Activated CD4-positive, alpha-beta T cell treated with anti-CD3 and anti-CD28 coated beads, Interleukin-2, amount 10 ng/mL, durations not matched to agents 7 days and 5 days (primary cell): ENCODE measurements at regions not wholly inside any gene's neighbourhood (a gene's known extent, or its start where the extent isn't known, plus 50 kb on each side); places are given as distances from the start of the nearest gene placed in this dataset.
"Not testable (repeated sequence)": the region's sequence is repeated elsewhere in the genome, so short reads cannot be mapped to it uniquely, and the experiment has no call there.

Experiments used
- CTCF ChIA-PET: fragments of 350-600 bp; sonication (Branson Sonifier 250); formaldehyde crosslinking; loops from one replicate; lab custom pipeline; 2021; ENCODE audit warnings: antibody characterized with exemption; lab: Charles Lee
- POLR2A ChIA-PET: fragments of 350-600 bp; sonication (Branson Sonifier 250); formaldehyde crosslinking; loops from one replicate; lab custom pipeline; 2021; ENCODE audit warnings: antibody characterized with exemption; lab: Charles Lee
- DNase-seq: peaks from one replicate; pipeline ENCODE4 v3.0.0-alpha.2; 2020
- H3K27ac Mint-ChIP-seq: one replicate; pipeline ENCODE4 v1.8.0; 2021; ENCODE audit warnings: mild to moderate bottlenecking, moderate library complexity, mixed read lengths
- H3K27me3 Mint-ChIP-seq: one replicate; pipeline ENCODE4 v1.8.0; 2021; ENCODE audit warnings: mixed read lengths
- H3K36me3 Mint-ChIP-seq: one replicate; pipeline ENCODE4 v1.8.0; 2021; ENCODE audit warnings: low read depth, mixed read lengths
- H3K4me1 Mint-ChIP-seq: one replicate; pipeline ENCODE4 v1.8.0; 2021; ENCODE audit warnings: mixed read lengths
- H3K4me3 Mint-ChIP-seq: one replicate; pipeline ENCODE4 v1.8.0; 2021; ENCODE audit warnings: mild to moderate bottlenecking, moderate library complexity, mixed read lengths
- H3K9me3 Mint-ChIP-seq: one replicate; pipeline ENCODE4 v1.8.0; 2021; ENCODE audit warnings: mixed read lengths

GRCh38 chrX:121150217-121150616 lies 102.8 kb downstream of the GLUD2 start:
- Mint-ChIP-seq H3K4me1 (no peaks in the 10 kb centered on the region), H3K9me3 (no peaks in the 10 kb centered on the region), H3K27me3 (no peaks in the 10 kb centered on the region), H3K36me3 (no peaks in the 10 kb centered on the region), H3K27ac (no peak overlapping the region), H3K4me3 (no peak overlapping the region)
- no peak for DNase-seq
- CTCF ChIA-PET: no interaction called here
- POLR2A ChIA-PET: interaction anchor here (0.5 kb wide), 1 partner anchor 87 kb away, joined by 5 read pairs; no protein-coding TSS in a partner anchor

DNA sequence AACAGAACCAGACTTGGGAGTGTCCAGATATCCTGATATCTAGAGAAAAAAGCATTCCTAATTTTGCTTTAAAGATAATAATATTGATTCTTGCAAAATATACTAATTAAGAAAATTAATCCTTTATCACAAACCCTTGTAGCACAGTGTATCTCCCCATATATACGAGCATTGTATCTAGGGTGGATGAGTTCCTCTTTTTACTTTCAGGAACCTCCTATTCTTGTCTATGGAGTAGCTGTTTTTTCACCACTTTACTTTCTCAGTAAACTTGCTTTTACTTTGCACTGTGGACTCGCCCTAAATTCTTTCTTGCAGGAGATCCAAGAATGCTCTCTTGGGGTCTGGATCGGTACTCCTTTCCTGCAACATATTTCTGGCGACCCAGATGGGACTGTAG lies 103.9 kb downstream of the GLUD2 start:
- H3K9me3 Mint-ChIP-seq: no peaks in the 10 kb centered on the region
- no peak overlapping the region for H3K4me3 Mint-ChIP-seq
- H3K36me3 Mint-ChIP-seq: no peaks in the 10 kb centered on the region
- ChIA-PET POLR2A (no interaction called here), CTCF (no interaction called here)
- no peaks in the 10 kb centered on the region for H3K27me3 Mint-ChIP-seq
- no peaks in the 10 kb centered on the region for H3K4me1 Mint-ChIP-seq
- no peak for DNase-seq
- H3K27ac Mint-ChIP-seq: no peak overlapping the region

GRCh38 chrX:121154858-121155404 lies 107.5 kb downstream of the GLUD2 start:
- H3K27ac Mint-ChIP-seq: no peak overlapping the region
- DNase-seq: no peak
- ChIA-PET POLR2A (no interaction called here), CTCF (no interaction called here)
- H3K9me3 Mint-ChIP-seq: peaks cover 2% of the 10 kb centered on the region
- no peaks in the 10 kb centered on the region for H3K4me1 Mint-ChIP-seq
- H3K36me3 Mint-ChIP-seq: no peaks in the 10 kb centered on the region
- H3K4me3 Mint-ChIP-seq: no peak overlapping the region
- H3K27me3 Mint-ChIP-seq: no peaks in the 10 kb centered on the region

DNA sequence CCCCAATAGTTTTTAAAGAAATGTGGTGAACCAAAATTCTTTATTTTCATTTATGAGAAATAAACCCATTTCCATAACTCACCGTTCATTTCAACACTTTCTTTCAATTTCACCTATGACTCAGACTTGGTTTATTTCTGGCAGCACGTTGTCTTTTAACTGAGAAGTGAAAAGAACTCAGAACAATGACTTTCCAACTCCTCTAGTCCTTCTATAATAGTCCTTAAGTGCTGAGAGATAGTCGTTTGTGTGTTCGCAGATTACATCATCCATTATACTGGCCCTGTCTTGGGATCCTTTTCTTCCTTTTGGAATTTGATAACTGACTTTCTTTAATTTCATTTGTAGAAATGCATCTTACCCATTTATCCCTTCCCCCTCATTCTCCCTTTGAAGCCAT lies 113.6 kb downstream of the GLUD2 start:
- H3K27me3 Mint-ChIP-seq: no peaks in the 10 kb centered on the region
- DNase-seq: no peak
- peaks cover 2% of the 10 kb centered on the region for H3K9me3 Mint-ChIP-seq
- H3K36me3 Mint-ChIP-seq: no peaks in the 10 kb centered on the region
- H3K27ac Mint-ChIP-seq: no peak overlapping the region
- H3K4me3 Mint-ChIP-seq: peak overlapping the region; percentile 14
- ChIA-PET CTCF (no interaction called here), POLR2A (no interaction called here)
- H3K4me1 Mint-ChIP-seq: peaks cover 16% of the 10 kb centered on the region

DNA sequence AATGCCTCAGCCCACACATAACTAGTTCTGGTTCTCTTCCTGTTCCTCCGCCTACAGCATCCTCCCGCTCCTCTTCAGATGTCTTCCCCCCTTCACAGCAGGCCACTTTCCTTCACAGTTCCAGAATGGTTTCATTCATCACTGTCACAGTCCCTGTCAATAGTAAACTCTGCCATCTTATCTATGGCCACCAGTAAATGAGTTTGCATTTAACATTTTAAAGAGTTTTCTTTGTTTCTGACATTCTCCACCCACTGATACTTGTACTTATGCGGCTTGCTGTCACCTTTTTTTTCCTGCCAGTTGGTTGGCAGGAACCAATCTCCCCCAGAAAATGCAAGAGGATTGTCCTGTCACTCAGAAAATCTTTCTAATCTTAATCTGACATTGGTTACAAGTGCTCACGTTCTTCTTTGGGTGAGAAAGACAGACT lies 114.1 kb downstream of the GLUD2 start:
- Mint-ChIP-seq H3K27ac (no peak overlapping the region), H3K4me1 (peaks cover 16% of the 10 kb centered on the region), H3K36me3 (no peaks in the 10 kb centered on the region), H3K27me3 (no peaks in the 10 kb centered on the region), H3K4me3 (no peak overlapping the region), H3K9me3 (peaks cover 2% of the 10 kb centered on the region)
- CTCF ChIA-PET: no interaction called here
- DNase-seq: no peak
- POLR2A ChIA-PET: no interaction called here

DNA sequence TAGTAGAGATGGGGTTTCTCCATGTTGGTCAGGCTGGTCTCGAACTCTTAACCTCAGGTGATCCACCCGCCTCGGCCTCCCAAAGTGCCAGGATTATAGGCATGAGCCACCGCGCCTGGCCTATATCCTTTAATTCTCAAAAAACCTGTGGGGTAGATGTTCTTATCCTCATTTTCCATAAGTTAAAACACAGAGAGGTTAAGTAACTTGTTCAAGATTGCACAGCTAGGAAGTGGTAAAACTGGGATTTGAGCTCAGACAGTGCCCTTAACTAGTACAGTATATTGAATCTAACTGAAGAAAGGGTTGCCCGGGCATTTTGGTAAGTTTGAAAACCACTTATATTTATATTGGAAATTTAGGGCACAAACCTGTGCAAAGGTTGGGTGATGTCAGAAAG lies 116.0 kb downstream of the GLUD2 start:
- no peaks in the 10 kb centered on the region for H3K36me3 Mint-ChIP-seq
- no peaks in the 10 kb centered on the region for H3K27me3 Mint-ChIP-seq
- H3K27ac Mint-ChIP-seq: no peak overlapping the region
- POLR2A ChIA-PET: no interaction called here
- H3K4me3 Mint-ChIP-seq: no peak overlapping the region
- CTCF ChIA-PET: no interaction called here
- no peaks in the 10 kb centered on the region for H3K9me3 Mint-ChIP-seq
- peaks cover 16% of the 10 kb centered on the region for H3K4me1 Mint-ChIP-seq
- DNase-seq: no peak

DNA sequence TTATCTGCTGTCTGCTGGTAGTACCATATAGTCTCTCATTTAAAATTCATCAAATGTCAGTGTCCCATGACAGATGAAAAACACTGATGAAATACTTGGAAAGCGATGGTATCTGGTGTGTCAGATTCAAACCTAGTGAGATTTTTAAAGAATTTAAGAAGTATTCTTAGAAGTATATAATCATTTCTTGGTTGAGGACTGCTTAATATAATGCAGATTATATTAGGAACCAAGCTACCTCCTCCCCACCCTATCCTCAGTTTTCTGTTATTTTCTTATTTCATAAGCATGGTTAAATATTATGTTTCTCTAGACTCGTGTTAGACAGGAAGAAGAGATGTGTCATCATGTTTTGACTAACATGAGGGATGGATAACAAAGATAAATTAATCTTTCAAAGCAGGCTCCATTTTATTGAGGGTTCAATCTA lies 118.5 kb downstream of the GLUD2 start:
- H3K4me1 Mint-ChIP-seq: peaks cover 10% of the 10 kb centered on the region
- no peak for DNase-seq
- H3K9me3 Mint-ChIP-seq: no peaks in the 10 kb centered on the region
- H3K4me3 Mint-ChIP-seq: no peak overlapping the region
- no peak overlapping the region for H3K27ac Mint-ChIP-seq
- POLR2A ChIA-PET: no interaction called here
- H3K27me3 Mint-ChIP-seq: no peaks in the 10 kb centered on the region
- CTCF ChIA-PET: interaction anchor here (0.7 to 1.5 kb wide), 3 partner anchors 9 to 18 kb away, joined by 3 to 5 read pairs (median 3); no protein-coding TSS in a partner anchor
- H3K36me3 Mint-ChIP-seq: no peaks in the 10 kb centered on the region

DNA sequence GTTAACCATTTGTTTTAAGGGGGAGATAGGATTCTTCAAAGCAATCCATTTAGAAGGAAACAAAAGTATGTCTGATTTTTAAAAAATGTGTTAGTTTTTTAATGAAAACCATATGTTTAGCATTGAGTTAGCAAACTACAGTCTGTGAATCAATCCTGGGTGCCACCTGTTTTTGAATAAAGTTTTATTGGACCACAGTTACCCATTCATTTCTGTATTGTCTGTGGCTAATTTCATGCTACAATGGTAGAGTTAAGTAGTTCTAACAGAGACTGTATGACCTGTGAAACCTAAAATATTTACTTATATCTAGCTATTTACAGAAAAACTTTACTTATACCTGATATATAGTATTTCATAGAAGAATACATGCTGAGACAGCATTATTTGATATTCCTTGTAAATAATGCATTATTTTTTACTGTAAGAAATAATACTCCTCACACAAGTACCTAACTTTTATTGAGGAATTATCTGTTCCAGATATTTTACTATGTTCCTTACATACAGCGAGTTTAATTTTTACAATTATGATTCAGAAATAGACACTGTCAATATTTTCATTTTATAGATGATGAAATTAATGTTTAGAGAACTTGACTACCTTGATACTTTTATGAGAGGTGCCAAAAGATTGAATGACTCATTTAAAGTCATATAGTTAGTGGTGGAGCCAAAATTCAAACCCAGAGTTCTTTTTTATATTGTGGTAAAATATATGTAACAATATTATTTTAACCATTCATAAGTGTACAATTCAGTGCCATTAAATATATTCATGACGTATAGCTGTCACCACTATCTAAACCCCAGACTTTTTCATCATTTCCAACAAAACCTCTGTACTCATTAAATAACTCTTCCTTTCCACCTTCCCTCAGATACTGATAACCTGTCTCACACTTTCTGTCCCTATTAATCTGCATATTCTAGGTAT lies 122.0 kb downstream of the GLUD2 start:
- ChIA-PET POLR2A (no interaction called here), CTCF (no interaction called here)
- Mint-ChIP-seq H3K27me3 (no peaks in the 10 kb centered on the region), H3K27ac (no peak overlapping the region), H3K9me3 (no peaks in the 10 kb centered on the region), H3K4me1 (no peaks in the 10 kb centered on the region), H3K36me3 (no peaks in the 10 kb centered on the region), H3K4me3 (no peak overlapping the region)
- DNase-seq: no peak

DNA sequence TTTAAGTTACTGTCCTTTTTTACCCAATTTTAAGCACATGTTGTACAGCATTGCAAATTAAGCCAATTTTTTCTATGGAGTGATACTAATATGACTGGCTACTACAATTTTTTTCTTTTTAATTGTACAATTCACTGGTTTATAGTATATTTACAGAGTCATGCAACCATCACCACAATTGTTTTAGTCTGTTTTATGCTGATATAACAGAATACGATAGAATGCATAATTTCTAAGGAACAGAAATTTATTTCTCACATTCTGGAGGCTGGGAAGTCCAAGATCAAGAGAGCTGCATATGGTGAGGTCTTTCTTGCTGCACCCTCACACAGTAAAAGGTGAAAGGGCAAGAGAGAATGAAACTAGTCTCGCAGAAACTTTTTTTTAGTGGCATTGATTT lies 125.3 kb downstream of the GLUD2 start:
- Mint-ChIP-seq H3K27me3 (no peaks in the 10 kb centered on the region), H3K4me1 (no peaks in the 10 kb centered on the region), H3K9me3 (no peaks in the 10 kb centered on the region), H3K36me3 (no peaks in the 10 kb centered on the region), H3K27ac (no peak overlapping the region), H3K4me3 (no peak overlapping the region)
- DNase-seq: no peak
- ChIA-PET POLR2A (no interaction called here), CTCF (no interaction called here)

- Mint-ChIP-seq H3K4me1 (no peaks in the 10 kb centered on the region), H3K9me3 (no peaks in the 10 kb centered on the region), H3K36me3 (no peaks in the 10 kb centered on the region), H3K27ac (no peak overlapping the region), H3K27me3 (no peaks in the 10 kb centered on the region), H3K4me3 (no peak overlapping the region)
- CTCF ChIA-PET: no interaction called here
- POLR2A ChIA-PET: no interaction called here
- DNase-seq: no peak
These were observed 132.6 kb downstream of the GLUD2 start for GRCh38 chrX:121179972-121180371.

- POLR2A ChIA-PET: no interaction called here
- H3K9me3 Mint-ChIP-seq: no peaks in the 10 kb centered on the region
- no peak overlapping the region for H3K27ac Mint-ChIP-seq
- no peaks in the 10 kb centered on the region for H3K4me1 Mint-ChIP-seq
- CTCF ChIA-PET: no interaction called here
- no peaks in the 10 kb centered on the region for H3K27me3 Mint-ChIP-seq
- DNase-seq: no peak
- no peaks in the 10 kb centered on the region for H3K36me3 Mint-ChIP-seq
- no peak overlapping the region for H3K4me3 Mint-ChIP-seq
These were observed 144.4 kb downstream of the GLUD2 start for GRCh38 chrX:121191779-121192178.

- no peaks in the 10 kb centered on the region for H3K27me3 Mint-ChIP-seq
- POLR2A ChIA-PET: no interaction called here
- no peaks in the 10 kb centered on the region for H3K9me3 Mint-ChIP-seq
- CTCF ChIA-PET: no interaction called here
- no peak overlapping the region for H3K27ac Mint-ChIP-seq
- H3K36me3 Mint-ChIP-seq: no peaks in the 10 kb centered on the region
- DNase-seq: no peak
- H3K4me3 Mint-ChIP-seq: no peak overlapping the region
- no peaks in the 10 kb centered on the region for H3K4me1 Mint-ChIP-seq
These were observed 148.3 kb downstream of the GLUD2 start for GRCh38 chrX:121195719-121196118.

- CTCF ChIA-PET: interaction anchor here (0.6 to 1.1 kb wide), 3 partner anchors 13 to 664 kb away, joined by 3 read pairs; no protein-coding TSS in a partner anchor
- POLR2A ChIA-PET, H3K27me3 Mint-ChIP-seq, H3K27ac Mint-ChIP-seq, H3K4me1 Mint-ChIP-seq, H3K4me3 Mint-ChIP-seq, H3K36me3 Mint-ChIP-seq, DNase-seq, H3K9me3 Mint-ChIP-seq: not testable (repeated sequence)
These were observed 149.5 kb downstream of the GLUD2 start for GRCh38 chrX:121196872-121197444.
